ENCODE measurements at regions not wholly inside any gene's neighbourhood (a gene's known extent, or its start where the extent isn't known, plus 50 kb on each side); places are given as distances from the start of the nearest gene placed in this dataset.

GRCh38 chr16:61471023-61471422, 565.2 kb downstream of the CDH8 start:
- Histone ChIP-seq H3K79me2 (ENCODE audit: insufficient read depth) (no peaks in the 10 kb centered on the region), H3K9ac (no peak overlapping the region), H2AFZ (ENCODE audit: low read depth) (no peak overlapping the region), H3K36me3 (replicated peaks in 1 of 2; ENCODE audit: control insufficient read depth in 1 of 2, insufficient read depth in 2 of 2, low read length in 1 of 2) (no peaks in the 10 kb centered on the region), H3K9me2 (no peaks in the 10 kb centered on the region), H4K20me1 (ENCODE audit: insufficient read depth) (no peaks in the 10 kb centered on the region), H3K27me3 (ENCODE audit: insufficient read depth) (no peaks in the 10 kb centered on the region), H3K4me1 (ENCODE audit: control insufficient read depth in 1 of 2, insufficient read depth in 2 of 2, low read depth in 1 of 2, low read length in 1 of 2) (no peaks in the 10 kb centered on the region), H3F3A (replicated peaks; ENCODE audit: insufficient read depth) (no peaks in the 10 kb centered on the region), H3K9me3 (0 out of 2 replicates have a peak, but pooled peaks cover 4% of the 10 kb centered on the region), H3K4me2 (no peak overlapping the region), H3K4me3 (ENCODE audit: low read depth in 2 of 2, low read length in 1 of 2) (no peak overlapping the region), H3K27ac (ENCODE audit: low read depth in 2 of 2, low read length in 1 of 2) (no peak overlapping the region)
- ChIA-PET CTCF (no interaction called here), POLR2A (no interaction called here)
- DNase-seq = no peak
- WGBS (ENCODE audit: low lambda C conversion rate) = 33% methylated on average over 2 of the region's 2 CpGs
- no peak for TF ChIP-seq MXI1 (IDR thresholded peaks at IDR 0.05; ENCODE audit: low read depth, low read length)
- TF ChIP-seq USF1 (IDR thresholded peaks at IDR 0.05; ENCODE audit: borderline replicate concordance, low read depth) = no peak
- no peak for TF ChIP-seq TAF1 (IDR thresholded peaks at IDR 0.05; ENCODE audit: borderline replicate concordance, low read depth, low read length)
- TF ChIP-seq TCF12 (IDR thresholded peaks at IDR 0.05) = no peak
- TF ChIP-seq NRF1 (IDR thresholded peaks at IDR 0.05; ENCODE audit: low read depth, low read length) = no peak
- no peak for TF ChIP-seq USF2 (IDR thresholded peaks at IDR 0.05; ENCODE audit: borderline replicate concordance, low read depth, low read length)
- TF ChIP-seq MAX (IDR thresholded peaks at IDR 0.05; ENCODE audit: low read depth) = no peak
- no peak for TF ChIP-seq RFX5 (IDR thresholded peaks at IDR 0.05; ENCODE audit: low read length)
- TF ChIP-seq RAD21 (IDR thresholded peaks at IDR 0.05; ENCODE audit: low read length) = no peak
- TF ChIP-seq SIN3A (IDR thresholded peaks at IDR 0.05; ENCODE audit: borderline replicate concordance, low read depth, low read length) = no peak
- no peak for TF ChIP-seq FOXM1 (IDR thresholded peaks at IDR 0.05; ENCODE audit: low read depth)

- Histone ChIP-seq H3K4me2 (no peak overlapping the region), H3K4me3 (ENCODE audit: low read depth in 2 of 2, low read length in 1 of 2) (no peak overlapping the region), H3K79me2 (ENCODE audit: insufficient read depth) (no peaks in the 10 kb centered on the region), H3K4me1 (ENCODE audit: control insufficient read depth in 1 of 2, insufficient read depth in 2 of 2, low read depth in 1 of 2, low read length in 1 of 2) (no peaks in the 10 kb centered on the region), H3F3A (replicated peaks; ENCODE audit: insufficient read depth) (no peaks in the 10 kb centered on the region), H3K9me3 (peaks cover 6% of the 10 kb centered on the region; the same call in 1 of the 2 replicates), H3K36me3 (replicated peaks in 1 of 2; ENCODE audit: control insufficient read depth in 1 of 2, insufficient read depth in 2 of 2, low read length in 1 of 2) (no peaks in the 10 kb centered on the region), H4K20me1 (ENCODE audit: insufficient read depth) (no peaks in the 10 kb centered on the region), H3K27me3 (ENCODE audit: insufficient read depth) (no peaks in the 10 kb centered on the region), H2AFZ (ENCODE audit: low read depth) (no peak overlapping the region), H3K9ac (no peak overlapping the region), H3K9me2 (no peaks in the 10 kb centered on the region), H3K27ac (ENCODE audit: low read depth in 2 of 2, low read length in 1 of 2) (no peak overlapping the region)
- POLR2A ChIA-PET = no interaction called here
- 8% methylated on average over 3 of the region's 3 CpGs for whole genome bisulfite sequencing (ENCODE audit: low lambda C conversion rate)
- CTCF ChIA-PET = no interaction called here
- no peak for DNase-seq
- TF ChIP-seq EZH2phosphoT487 (IDR thresholded peaks at IDR 0.05; ENCODE audit: borderline replicate concordance, low read depth) (no peak), NRF1 (IDR thresholded peaks at IDR 0.05; ENCODE audit: low read depth, low read length) (no peak), RXRA (IDR thresholded peaks at IDR 0.05; ENCODE audit: borderline replicate concordance, low read depth) (no peak)
Measured at GRCh38 chr16:61465285-61465684, 571.0 kb downstream of the CDH8 start.

Measured in SK-N-SH (cell line).